Loucy (cell line): ENCODE measurements at regions not wholly inside any gene's neighbourhood (a gene's known extent, or its start where the extent isn't known, plus 50 kb on each side); places are given as distances from the start of the nearest gene placed in this dataset.

Experiments used
- CTCF ChIP-seq: fragments of 200-600 bp; sonication (generic); conservative IDR thresholded peaks from 2 replicates; pipeline ENCODE4 v1.5.1; 2014; ENCODE audit warnings: mild to moderate bottlenecking, antibody characterized with exemption, low read length
- EZH2phosphoT487 ChIP-seq: fragments of 200-600 bp; IDR thresholded peaks from 2 replicates; pipeline ENCODE4 v1.6.1; 2018; ENCODE audit warnings: antibody characterized with exemption, mild to moderate bottlenecking, moderate library complexity, borderline replicate concordance

GRCh38 chr2:122136056-122136455 is 380.6 kb downstream of the TSN start:
- TF ChIP-seq CTCF, result peak; percentile 79
- no peak for TF ChIP-seq EZH2phosphoT487
